Uterus (tissue), 3 donors: ENCODE measurements at regions not wholly inside any gene's neighbourhood (a gene's known extent, or its start where the extent isn't known, plus 50 kb on each side); places are given as distances from the start of the nearest gene placed in this dataset.

Source experiments
- DNase-seq, 2 donors: peaks; one replicate each; pipeline ENCODE4 v3.0.0-alpha.2; 2019 to 2020
- H3K27ac ChIP-seq, 2 donors: fragments of 200-600 bp; sonication (generic); 1 replicate in 1 of 2; 2 replicates in 1 of 2; pipeline ENCODE4 v1.5.1; 2016 to 2018
- H3K27me3 ChIP-seq, 2 donors: fragments of 200-600 bp; sonication (generic); one replicate each; pipeline ENCODE4 v1.5.1; 2018 to 2019; ENCODE audit warnings: control low read depth in 1 of 2
- H3K36me3 ChIP-seq, 2 donors: fragments of 200-600 bp; sonication (generic); one replicate each; pipeline ENCODE4 v1.5.1; 2019; ENCODE audit warnings: control low read depth in 1 of 2
- H3K4me1 ChIP-seq, 2 donors: fragments of 200-600 bp; sonication (generic); one replicate each; pipeline ENCODE4 v1.5.1; 2018 to 2019; ENCODE audit warnings: control low read depth in 1 of 2
- H3K4me3 ChIP-seq, 2 donors: fragments of 200-600 bp; sonication (generic); 1 replicate in 1 of 2; 2 replicates in 1 of 2; pipeline ENCODE4 v1.5.1; 2018 to 2019; ENCODE audit warnings: mild to moderate bottlenecking in 1 of 2
- H3K9me3 ChIP-seq, 2 donors: fragments of 200-600 bp; sonication (generic); one replicate each; pipeline ENCODE4 v1.5.1; 2019; ENCODE audit warnings: control low read depth in 1 of 2
- CTCF ChIP-seq, 4 experiments: fragments of 200-600 bp in 2 of 4; fragments of 450-650 bp in 2 of 4; sonication (generic) in 2 of 4; IDR thresholded peaks; one replicate each; pipeline ENCODE4 v1.5.1; 2016 to 2019; ENCODE audit warnings: antibody characterized with exemption in 4 of 4, mild to moderate bottlenecking in 2 of 4, moderate library complexity in 1 of 4
- POLR2A ChIP-seq, 2 donors: fragments of 450-650 bp; IDR thresholded peaks; one replicate each; pipeline ENCODE4 v1.6.1; 2016; ENCODE audit warnings: antibody characterized with exemption in 2 of 2, mild to moderate bottlenecking in 1 of 2, moderate library complexity in 1 of 2
- intact Hi-C: fragments of 100-400 bp; cut with DNase I; formaldehyde crosslinking; loops from one replicate; pipeline ENCODE4 v1.15.1; 2023; ENCODE audit warnings: low total_unique reads
- donor health status: DM: yes; HTN: yes; CAD: no.

- TF ChIP-seq POLR2A (IDR thresholded peaks at IDR 0.05) (no peak), CTCF (IDR thresholded peaks at IDR 0.05) (no peak)
- H3K27ac ChIP-seq: no peak overlapping the region
- H3K4me1 ChIP-seq: peaks cover 0 to 3% of the 10 kb centered on the region in 2 donors
- H3K36me3 ChIP-seq: no peaks in the 10 kb centered on the region
- H3K9me3 ChIP-seq: no peaks in the 10 kb centered on the region
- H3K4me3 ChIP-seq: no peak overlapping the region
- DNase-seq: no peak
- no peaks in the 10 kb centered on the region for H3K27me3 ChIP-seq
- intact Hi-C loops: no loop called here
Measured at GRCh38 chr20:50342638-50343102, 152.0 kb downstream of the CEBPB start.

GRCh38 chr20:50343125-50343489 lies 152.5 kb downstream of the CEBPB start:
- DNase-seq: no peak
- Histone ChIP-seq H3K9me3 (no peaks in the 10 kb centered on the region), H3K4me1 (peaks cover 0 to 3% of the 10 kb centered on the region in 2 donors), H3K27ac (no peak overlapping the region), H3K4me3 (no peak overlapping the region), H3K27me3 (no peaks in the 10 kb centered on the region), H3K36me3 (no peaks in the 10 kb centered on the region)
- intact Hi-C loops: no loop called here
- TF ChIP-seq CTCF (IDR thresholded peaks at IDR 0.05) (no peak), POLR2A (IDR thresholded peaks at IDR 0.05) (no peak)

GRCh38 chr20:50343490-50344179 lies 153.0 kb downstream of the CEBPB start:
- Histone ChIP-seq H3K27ac (no peak overlapping the region), H3K36me3 (no peaks in the 10 kb centered on the region), H3K9me3 (no peaks in the 10 kb centered on the region), H3K4me3 (no peak overlapping the region), H3K4me1 (peaks cover 0 to 3% of the 10 kb centered on the region in 2 donors), H3K27me3 (no peaks in the 10 kb centered on the region)
- no peak for TF ChIP-seq POLR2A (IDR thresholded peaks at IDR 0.05)
- DNase-seq: peak in 1 of 2 donors; percentile 19
- intact Hi-C loops: no loop called here

GRCh38 chr20:50344232-50345071 lies 153.8 kb downstream of the CEBPB start:
- no peaks in the 10 kb centered on the region for H3K27me3 ChIP-seq
- TF ChIP-seq CTCF (IDR thresholded peaks at IDR 0.05): no peak
- TF ChIP-seq POLR2A (IDR thresholded peaks at IDR 0.05): no peak
- intact Hi-C loops: no loop called here
- H3K4me1 ChIP-seq: peaks cover 0 to 3% of the 10 kb centered on the region in 2 donors
- no peak overlapping the region for H3K27ac ChIP-seq
- no peaks in the 10 kb centered on the region for H3K36me3 ChIP-seq
- H3K4me3 ChIP-seq: no peak overlapping the region
- peak in 1 of 2 donors; percentile 16 for DNase-seq
- H3K9me3 ChIP-seq: no peaks in the 10 kb centered on the region

- Histone ChIP-seq H3K4me3 (no peak overlapping the region), H3K27ac (peak overlapping the region; percentile 48 to 53), H3K27me3 (no peaks in the 10 kb centered on the region), H3K36me3 (no peaks in the 10 kb centered on the region), H3K4me1 (peaks cover 0 to 3% of the 10 kb centered on the region in 2 donors), H3K9me3 (no peaks in the 10 kb centered on the region)
- peak in 1 of 2 donors; percentile 21 for DNase-seq
- TF ChIP-seq POLR2A (IDR thresholded peaks at IDR 0.05) (no peak), CTCF (IDR thresholded peaks at IDR 0.05) (no peak)
- intact Hi-C loops: no loop called here
Measured at GRCh38 chr20:50345712-50346373, 155.2 kb downstream of the CEBPB start.
